ENCODE measurements at regions not wholly inside any gene's neighbourhood (a gene's known extent, or its start where the extent isn't known, plus 50 kb on each side); places are given as distances from the start of the nearest gene placed in this dataset.
A peak's percentile ranks its signal among the peaks of the same experiment; 100 is the strongest.

DNA sequence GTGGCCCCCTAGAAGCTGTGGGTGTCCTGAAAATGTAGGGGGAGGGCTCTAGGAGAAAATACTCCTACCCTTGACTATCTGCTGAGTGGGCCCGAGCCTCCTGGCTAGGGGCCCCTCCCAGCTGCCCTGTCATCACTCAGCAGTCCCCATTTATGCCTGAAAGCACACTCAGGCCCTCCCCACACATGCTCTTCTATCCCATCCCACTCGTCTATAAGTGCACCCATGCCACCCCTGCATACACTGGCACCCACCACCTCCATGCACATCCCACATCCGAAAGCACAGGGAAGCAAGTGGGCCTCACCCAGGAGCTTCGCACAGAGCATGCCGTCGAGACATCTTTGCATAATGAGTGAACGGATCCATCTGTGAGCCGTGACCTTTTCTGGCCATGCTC is 80.4 kb upstream of the POU3F1 start:
- no peaks in the 10 kb centered on the region for H3K36me3 ChIP-seq
- 74 to 83% methylated on average over 8 of the region's 8 CpGs for WGBS, 2 donors
- TF ChIP-seq POLR2A (IDR thresholded peaks at IDR 0.05), result no peak
- TF ChIP-seq, protein P1, sequence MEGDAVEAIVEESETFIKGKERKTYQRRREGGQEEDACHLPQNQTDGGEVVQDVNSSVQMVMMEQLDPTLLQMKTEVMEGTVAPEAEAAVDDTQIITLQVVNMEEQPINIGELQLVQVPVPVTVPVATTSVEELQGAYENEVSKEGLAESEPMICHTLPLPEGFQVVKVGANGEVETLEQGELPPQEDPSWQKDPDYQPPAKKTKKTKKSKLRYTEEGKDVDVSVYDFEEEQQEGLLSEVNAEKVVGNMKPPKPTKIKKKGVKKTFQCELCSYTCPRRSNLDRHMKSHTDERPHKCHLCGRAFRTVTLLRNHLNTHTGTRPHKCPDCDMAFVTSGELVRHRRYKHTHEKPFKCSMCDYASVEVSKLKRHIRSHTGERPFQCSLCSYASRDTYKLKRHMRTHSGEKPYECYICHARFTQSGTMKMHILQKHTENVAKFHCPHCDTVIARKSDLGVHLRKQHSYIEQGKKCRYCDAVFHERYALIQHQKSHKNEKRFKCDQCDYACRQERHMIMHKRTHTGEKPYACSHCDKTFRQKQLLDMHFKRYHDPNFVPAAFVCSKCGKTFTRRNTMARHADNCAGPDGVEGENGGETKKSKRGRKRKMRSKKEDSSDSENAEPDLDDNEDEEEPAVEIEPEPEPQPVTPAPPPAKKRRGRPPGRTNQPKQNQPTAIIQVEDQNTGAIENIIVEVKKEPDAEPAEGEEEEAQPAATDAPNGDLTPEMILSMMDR (IDR thresholded peaks at IDR 0.05), result no peak
- no peak overlapping the region for H3K4me3 ChIP-seq
- H3K9me3 ChIP-seq, result no peaks in the 10 kb centered on the region
- intact Hi-C loops (cut with DNase I), result no loop called here
- H3K27ac ChIP-seq, result peak overlapping the region in 1 of 4 donors; percentile 57
- H3K4me1 ChIP-seq, result peaks cover 0 to 57% (median 25%) of the 10 kb centered on the region in 3 donors
- H3K27me3 ChIP-seq, result peaks cover 0 to 22% (median 0%) of the 10 kb centered on the region in 4 donors
- no peak for DNase-seq

DNA sequence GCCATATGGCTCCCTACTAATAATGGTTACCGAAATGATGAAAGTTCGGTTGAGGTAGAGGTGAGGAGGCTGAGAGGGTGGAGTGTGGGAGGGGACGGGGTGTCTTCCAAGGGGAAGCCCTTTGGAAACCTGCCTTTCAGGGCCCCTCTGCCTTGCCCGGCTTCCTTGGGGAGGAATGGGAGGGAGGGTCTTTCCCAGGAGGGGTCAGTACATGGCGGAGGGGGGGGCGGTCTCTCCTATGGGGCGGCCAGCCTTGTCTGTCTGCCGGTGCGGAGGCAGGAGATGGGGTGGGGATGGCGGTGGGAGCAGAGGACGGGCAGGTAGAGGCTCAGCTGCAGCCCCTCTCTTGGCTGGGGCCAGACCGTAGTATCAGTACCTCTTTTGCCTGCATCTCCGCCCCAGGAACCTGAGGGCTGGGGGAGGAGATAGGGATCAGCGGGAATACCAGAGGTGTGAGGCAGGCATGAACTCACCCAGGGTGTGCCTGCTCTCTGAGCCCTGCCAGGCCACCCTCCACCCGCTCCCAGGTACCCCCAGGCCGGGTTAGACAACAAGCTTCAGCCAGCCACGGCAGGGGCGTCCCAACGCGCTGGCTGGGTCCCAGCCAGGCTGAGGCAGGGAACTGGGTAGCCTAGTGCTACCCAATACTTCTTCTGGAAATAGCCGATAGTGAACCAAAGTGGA is 79.4 kb upstream of the POU3F1 start:
- intact Hi-C loops (cut with DNase I), result no loop called here
- peaks cover 0 to 63% (median 29%) of the 10 kb centered on the region in 3 donors for H3K4me1 ChIP-seq
- H3K36me3 ChIP-seq, result no peaks in the 10 kb centered on the region
- no peaks in the 10 kb centered on the region for H3K9me3 ChIP-seq
- TF ChIP-seq, protein P1 (IDR thresholded peaks at IDR 0.05), result no peak
- TF ChIP-seq POLR2A (IDR thresholded peaks at IDR 0.05), result no peak
- H3K27ac ChIP-seq, result peak overlapping the region in 2 of 4 donors; percentile 33 to 34
- H3K27me3 ChIP-seq, result peaks cover 0 to 14% (median 0%) of the 10 kb centered on the region in 4 donors
- 69 to 94% methylated on average over 4 to 6 of the region's 21 CpGs for WGBS, 2 donors
- no peak overlapping the region for H3K4me3 ChIP-seq
- no peak for DNase-seq

DNA sequence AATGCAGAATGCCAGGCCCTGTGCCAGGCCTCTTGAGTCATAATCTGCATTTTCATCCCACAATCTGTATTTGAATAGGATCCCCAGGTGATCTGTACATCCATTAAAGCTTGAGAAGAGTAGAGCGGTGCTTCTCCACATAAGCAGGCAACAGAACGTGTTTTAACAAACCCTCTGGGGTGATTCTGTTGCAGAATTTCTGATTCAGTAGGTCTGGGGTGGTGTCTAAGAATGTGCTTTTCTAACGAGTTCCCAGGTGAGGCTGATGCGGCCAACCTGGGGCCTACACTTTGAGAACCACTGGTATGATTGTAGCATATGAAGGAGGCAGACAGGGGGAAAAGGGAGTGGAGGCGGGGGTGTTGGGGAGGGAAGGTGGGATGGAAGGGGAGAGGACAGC is 78.4 kb upstream of the POU3F1 start:
- H3K4me3 ChIP-seq, result no peak overlapping the region
- H3K36me3 ChIP-seq, result no peaks in the 10 kb centered on the region
- WGBS, 2 donors, result 49 to 56% methylated on average over 5 of the region's 5 CpGs
- peak overlapping the region in 1 of 4 donors; percentile 6 for H3K27ac ChIP-seq
- H3K27me3 ChIP-seq, result peaks cover 0 to 8% (median 0%) of the 10 kb centered on the region in 4 donors
- H3K4me1 ChIP-seq, result peaks cover 0 to 63% (median 33%) of the 10 kb centered on the region in 3 donors
- no peak for DNase-seq
- no peak for TF ChIP-seq POLR2A (IDR thresholded peaks at IDR 0.05)
- TF ChIP-seq, protein P1 (IDR thresholded peaks at IDR 0.05), result no peak
- intact Hi-C loops (cut with DNase I), result no loop called here
- H3K9me3 ChIP-seq, result no peaks in the 10 kb centered on the region

DNA sequence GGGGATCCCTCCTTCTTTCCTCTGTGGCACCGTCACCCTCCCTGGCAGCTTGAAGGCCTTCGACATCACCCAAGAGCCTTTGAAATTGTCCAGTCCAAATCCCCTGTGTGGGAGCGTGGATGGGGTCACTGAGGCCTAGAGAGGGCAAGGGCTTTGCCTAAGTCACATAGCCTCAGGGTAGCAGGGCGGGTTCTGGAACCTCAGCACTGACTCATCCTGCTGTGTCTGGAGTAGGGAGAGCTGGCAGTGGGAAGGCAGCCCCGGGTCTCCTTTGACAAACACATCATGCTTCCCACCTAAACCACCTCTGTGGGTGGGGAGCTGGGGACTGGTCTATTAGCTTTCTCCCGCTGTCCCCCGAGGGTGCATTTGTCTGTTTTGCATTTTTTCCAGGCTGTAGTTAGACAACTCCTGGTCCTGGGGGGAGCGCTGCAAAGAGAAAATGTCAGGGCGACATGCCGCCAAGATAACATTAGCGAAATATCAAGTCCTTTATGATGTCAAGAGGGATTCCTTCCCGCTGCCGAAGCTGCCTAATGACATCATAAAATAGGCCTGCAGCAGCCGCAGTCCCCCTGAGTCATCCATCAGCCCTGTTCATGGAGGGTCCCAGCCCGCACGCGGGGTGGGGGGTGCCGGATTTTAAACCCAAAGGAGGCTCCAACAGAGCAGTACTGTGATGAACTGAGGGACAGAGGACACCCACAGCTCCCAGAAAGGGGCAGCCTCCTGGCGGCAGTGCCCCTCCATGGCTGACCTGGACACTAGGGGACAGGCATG is 77.0 kb upstream of the POU3F1 start:
- Histone ChIP-seq H3K27ac (no peak overlapping the region), H3K27me3 (peaks cover 0 to 3% (median 0%) of the 10 kb centered on the region in 4 donors), H3K9me3 (no peaks in the 10 kb centered on the region), H3K4me1 (peaks cover 0 to 67% (median 33%) of the 10 kb centered on the region in 3 donors), H3K4me3 (no peak overlapping the region), H3K36me3 (no peaks in the 10 kb centered on the region)
- no peak for TF ChIP-seq POLR2A (IDR thresholded peaks at IDR 0.05)
- TF ChIP-seq, protein P1 (IDR thresholded peaks at IDR 0.05), result no peak
- WGBS, 2 donors, result 46% methylated on average over 8 to 9 of the region's 19 CpGs
- DNase-seq, result no peak
- intact Hi-C loops (cut with DNase I), result no loop called here

DNA sequence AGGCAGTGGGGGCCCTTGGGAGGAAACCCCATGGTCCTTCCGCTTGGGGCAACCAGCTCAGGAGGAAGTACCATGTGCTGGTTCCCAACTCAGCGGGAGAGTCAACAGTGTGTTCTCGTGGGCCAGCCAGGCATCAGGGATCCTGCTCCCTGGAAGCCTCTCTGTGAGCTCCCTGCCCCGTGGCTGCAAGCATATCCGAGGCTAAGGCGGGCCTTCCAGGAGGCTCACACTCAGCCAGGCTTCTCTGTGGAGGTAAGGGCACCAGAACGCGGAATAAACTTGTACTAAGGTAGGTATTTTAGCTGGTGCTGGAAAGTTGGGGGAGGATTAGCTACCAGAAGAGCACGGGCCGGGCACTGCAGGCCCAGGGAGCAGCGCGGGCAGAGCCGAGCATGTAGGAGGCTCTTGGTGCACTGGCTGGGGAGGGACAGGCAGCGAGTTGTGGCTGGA is 74.7 kb upstream of the POU3F1 start:
- TF ChIP-seq POLR2A (IDR thresholded peaks at IDR 0.05), result no peak
- TF ChIP-seq, protein P1 (IDR thresholded peaks at IDR 0.05), result no peak

More for the DNA sequence above, 74.7 kb upstream of the POU3F1 start:
- intact Hi-C loops (cut with DNase I), result no loop called here
- peaks cover 4 to 73% (median 32%) of the 10 kb centered on the region in 3 donors for H3K4me1 ChIP-seq
- H3K27me3 ChIP-seq, result peaks cover 0 to 3% (median 0%) of the 10 kb centered on the region in 4 donors
- no peak for DNase-seq
- no peaks in the 10 kb centered on the region for H3K36me3 ChIP-seq
- no peak overlapping the region for H3K4me3 ChIP-seq
- no peaks in the 10 kb centered on the region for H3K9me3 ChIP-seq
- 58 to 89% methylated on average over 6 of the region's 14 CpGs for WGBS, 2 donors
- H3K27ac ChIP-seq, result peak overlapping the region in 1 of 4 donors; percentile 14
